HepG2 (cell line): ENCODE measurements at regions not wholly inside any gene's neighbourhood (a gene's known extent, or its start where the extent isn't known, plus 50 kb on each side); places are given as distances from the start of the nearest gene placed in this dataset.

Source experiments
- ATAC-seq: fragments of 200-7000 bp; cut with Tn5 transposase; 3 replicates; pipeline ENCODE4 v1.9.1; 2020; ENCODE audit warnings: mild to moderate bottlenecking, moderate library complexity
- BruUV-seq: library from RNA; stranded (reverse); fragments of 400-500 nt; replicated peaks from 2 replicates; lab custom pipeline; 2021; lab: Mats Ljungman, UMichigan
- CTCF ChIA-PET: fragments of 300-600 bp; formaldehyde crosslinking; extraction: SDS; loops from one replicate; lab custom pipeline; 2021; ENCODE audit warnings: low total read pairs, inconsistent platforms, low intra/inter-chr PET ratio; lab: Yijun Ruan, JAX
- POLR2A ChIA-PET: fragments of 350-600 bp; sonication (Branson Sonifier 250); formaldehyde crosslinking; loops from one replicate; lab custom pipeline; 2020; ENCODE audit warnings: antibody characterized with exemption, inconsistent platforms; lab: Yijun Ruan, JAX
- DNase-seq: peaks from one replicate; pipeline ENCODE4 v3.0.0-alpha.2; 2015; ENCODE audit warnings: low spot score
- FAIRE-seq: peaks from 3 replicates; lab custom pipeline; 2011; peaks lifted over from hg19 to GRCh38; lab: Jason Lieb, UNC
- H2AFZ ChIP-seq: one replicate; pipeline ENCODE4 v1.6.1; 2011; ENCODE audit warnings: low read length, inconsistent platforms
- H3K27ac ChIP-seq: fragments of 300-600 bp; 3 replicates; pipeline ENCODE4 v1.8.0; 2011; ENCODE audit warnings: mixed run types, mild to moderate bottlenecking, mixed read lengths, low read length, inconsistent platforms; ENCODE audit not compliant: insufficient read depth; ENCODE audit errors: extremely low read length
- H3K27me3 ChIP-seq, 2 experiments: fragments of 200-600 bp in 1 of 2; 2 replicates in 1 of 2; 3 replicates in 1 of 2; pipeline versions ENCODE4 v1.6.0 to v1.8.0; 2011; ENCODE audit warnings: low read length in 2 of 2, mild to moderate bottlenecking in 2 of 2, moderate library complexity in 2 of 2, inconsistent platforms in 1 of 2; ENCODE audit not compliant: insufficient read depth in 2 of 2, control insufficient read depth in 1 of 2
- H3K36me3 ChIP-seq, 2 experiments: fragments of 200-600 bp in 1 of 2; replicated peaks in 1 of 2; 2 replicates in 1 of 2; 3 replicates in 1 of 2; pipeline versions ENCODE4 v1.5.1 to v1.8.0; 2011; ENCODE audit warnings: low read length in 2 of 2, inconsistent platforms in 1 of 2; ENCODE audit not compliant: insufficient read depth in 2 of 2, control insufficient read depth in 1 of 2
- H3K4me1 ChIP-seq: 2 replicates; pipeline ENCODE4 v1.5.1; 2012; ENCODE audit warnings: low read length, inconsistent platforms; ENCODE audit not compliant: insufficient read depth
- H3K4me2 ChIP-seq: 2 replicates; pipeline ENCODE4 v1.6.0; 2011; ENCODE audit warnings: low read depth, low read length, inconsistent platforms
- H3K4me3 ChIP-seq, 3 experiments: fragments of 200-600 bp in 1 of 3; sonication (generic), shearing (Covaris generic) in 1 of 3; replicated peaks in 1 of 3; 2 replicates each; pipeline ENCODE4 v1.5.1; 2011 to 2016; ENCODE audit warnings: low read length in 3 of 3, inconsistent platforms in 2 of 3, low read depth in 2 of 3, mild to moderate bottlenecking in 2 of 3, control low read depth in 1 of 3, mixed read lengths in 1 of 3; ENCODE audit not compliant: insufficient read depth in 1 of 3
- H3K79me2 ChIP-seq: one replicate; pipeline ENCODE4 v1.6.1; 2011; ENCODE audit warnings: low read length, inconsistent platforms; ENCODE audit not compliant: insufficient read depth
- H3K9ac ChIP-seq: 2 replicates; pipeline ENCODE4 v1.6.0; 2011; ENCODE audit warnings: mild to moderate bottlenecking, low read depth, low read length, inconsistent platforms; ENCODE audit not compliant: insufficient read depth
- H3K9me3 ChIP-seq: 2 replicates; pipeline ENCODE4 v1.5.1; 2012; ENCODE audit warnings: mild to moderate bottlenecking, low read length
- H4K20me1 ChIP-seq: 2 replicates; pipeline ENCODE4 v1.6.0; 2011; ENCODE audit warnings: inconsistent platforms, mild to moderate bottlenecking, low read length, moderate library complexity; ENCODE audit not compliant: insufficient read depth
- GABPA ChIP-seq, 2 experiments: IDR thresholded peaks; 2 replicates each; pipeline ENCODE4 v1.6.1; 2011 to 2016; ENCODE audit warnings: low read depth in 2 of 2, low read length in 1 of 2, missing biosample characterization in 1 of 2, missing genetic modification characterization in 1 of 2
- HOXA5 ChIP-seq: sonication (generic); formaldehyde crosslinking; IDR thresholded peaks from 2 replicates; pipeline ENCODE4 v1.4.0; 2020; ENCODE audit warnings: missing genetic modification reagents
- HOXD1 ChIP-seq: sonication (generic); formaldehyde crosslinking; IDR thresholded peaks from 2 replicates; pipeline ENCODE4 v1.5.0; 2020; ENCODE audit warnings: missing genetic modification reagents
- MEF2D ChIP-seq: sonication (generic); formaldehyde crosslinking; IDR thresholded peaks from 2 replicates; pipeline ENCODE4 v1.5.1; 2020; ENCODE audit warnings: mild to moderate bottlenecking, missing genetic modification reagents
- NCOA5 ChIP-seq: sonication (generic); formaldehyde crosslinking; IDR thresholded peaks from 2 replicates; pipeline ENCODE4 v1.4.0; 2020; ENCODE audit warnings: missing genetic modification reagents
- WGBS: methylation state at CpG from one replicate; pipeline ENCODE4 v1.1.6; 2017; ENCODE audit warnings: low lambda C conversion rate; 5-methylcytosine and 5-hydroxymethylcytosine counted together
- in situ Hi-C: cut with HindIII; loops from 2 replicates; pipeline ENCODE4 v1.10.0; 2017; ENCODE audit warnings: low pct_unique_long_range_greater_than_20kb; ENCODE audit not compliant: extremely low pct_ligation_motif_present
- intact Hi-C: fragments of 100-400 bp; cut with micrococcal nuclease; formaldehyde crosslinking; loops from one replicate; pipeline ENCODE4 v1.10.0; 2022; ENCODE audit not compliant: unreplicated experiment
- TF ChIP-seq, protein P1 (sequence below): IDR thresholded peaks from 2 replicates; pipeline ENCODE4 v1.6.1; 2016; ENCODE audit warnings: mild to moderate bottlenecking, missing biosample characterization, missing genetic modification reagents
- TF ChIP-seq, protein P2 (sequence below): sonication (generic); formaldehyde crosslinking; IDR thresholded peaks from 2 replicates; pipeline ENCODE4 v1.9.0; 2022; ENCODE audit warnings: low read depth, missing genetic modification reagents

DNA sequence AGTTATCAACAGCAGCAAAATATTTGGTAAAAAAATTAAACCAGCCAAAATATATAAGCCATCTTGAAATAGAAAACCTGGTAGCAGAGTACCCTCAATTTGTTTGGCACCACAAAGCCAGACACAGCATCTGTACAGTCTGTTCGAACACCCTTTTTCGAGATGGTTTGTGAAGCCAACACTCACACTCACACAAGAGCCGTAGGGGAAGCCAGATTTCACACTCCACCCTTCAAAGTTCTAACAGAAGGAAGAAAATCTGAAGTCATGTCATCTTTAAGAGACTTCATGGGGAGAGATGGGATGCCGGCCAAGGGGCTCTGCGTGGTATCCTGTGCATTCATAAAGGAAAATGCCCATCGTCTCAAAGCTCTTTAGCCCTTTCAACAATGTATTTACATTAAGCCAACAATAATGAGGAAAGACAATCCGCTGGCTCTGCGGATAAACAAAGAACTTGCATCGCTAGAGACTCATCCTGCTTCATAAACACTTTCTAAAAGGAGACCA, 451.5 kb upstream of the CHST9 start (continued):
- TF ChIP-seq HOXA5 (CRISPR knock-in tag) (no peak), HOXD1 (no peak)

GRCh38 chr18:27632706-27633105, 447.6 kb upstream of the CHST9 start:
- POLR2A ChIA-PET, result no interaction called here
- no TSS peak for BruUV-seq
- Histone ChIP-seq H4K20me1 (no peaks in the 10 kb centered on the region), H2AFZ (no peak overlapping the region), H3K79me2 (no peaks in the 10 kb centered on the region), H3K36me3 (no peaks in the 10 kb centered on the region), H3K27me3 (peaks cover 0 to 1% of the 10 kb centered on the region in 2 experiments; a peak in 2 of 5 replicates)
- in situ Hi-C loops, result no loop called here
- WGBS, result 0% methylated on average over 1 of the region's 1 CpG
- TF ChIP-seq, protein P1, sequence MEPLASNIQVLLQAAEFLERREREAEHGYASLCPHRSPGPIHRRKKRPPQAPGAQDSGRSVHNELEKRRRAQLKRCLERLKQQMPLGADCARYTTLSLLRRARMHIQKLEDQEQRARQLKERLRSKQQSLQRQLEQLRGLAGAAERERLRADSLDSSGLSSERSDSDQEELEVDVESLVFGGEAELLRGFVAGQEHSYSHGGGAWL, result no peak
- TF ChIP-seq, protein P2, sequence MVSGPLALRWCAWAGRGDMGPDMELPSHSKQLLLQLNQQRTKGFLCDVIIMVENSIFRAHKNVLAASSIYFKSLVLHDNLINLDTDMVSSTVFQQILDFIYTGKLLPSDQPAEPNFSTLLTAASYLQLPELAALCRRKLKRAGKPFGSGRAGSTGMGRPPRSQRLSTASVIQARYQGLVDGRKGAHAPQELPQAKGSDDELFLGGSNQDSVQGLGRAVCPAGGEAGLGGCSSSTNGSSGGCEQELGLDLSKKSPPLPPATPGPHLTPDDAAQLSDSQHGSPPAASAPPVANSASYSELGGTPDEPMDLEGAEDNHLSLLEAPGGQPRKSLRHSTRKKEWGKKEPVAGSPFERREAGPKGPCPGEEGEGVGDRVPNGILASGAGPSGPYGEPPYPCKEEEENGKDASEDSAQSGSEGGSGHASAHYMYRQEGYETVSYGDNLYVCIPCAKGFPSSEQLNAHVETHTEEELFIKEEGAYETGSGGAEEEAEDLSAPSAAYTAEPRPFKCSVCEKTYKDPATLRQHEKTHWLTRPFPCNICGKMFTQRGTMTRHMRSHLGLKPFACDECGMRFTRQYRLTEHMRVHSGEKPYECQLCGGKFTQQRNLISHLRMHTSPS, result no peak
- no peak for TF ChIP-seq MEF2D (CRISPR knock-in tag)
- TF ChIP-seq NCOA5, result no peak
- no peak for TF ChIP-seq GABPA (IDR thresholded peaks at IDR 0.05; ENCODE audit: low read depth, low read length)
- no peak for TF ChIP-seq GABPA (CRISPR knock-in tag; IDR thresholded peaks at IDR 0.05; ENCODE audit: low read depth)
- TF ChIP-seq, all 625 proteins: peak for 0
- FAIRE-seq (no peak), DNase-seq (no peak), ATAC-seq (no peak)
- Histone ChIP-seq H3K4me2 (no peak overlapping the region), H3K4me3 (no peak overlapping the region), H3K9me3 (no peaks in the 10 kb centered on the region), H3K9ac (no peak overlapping the region), H3K4me1 (no peaks in the 10 kb centered on the region), H3K27ac (no peak overlapping the region)
- intact Hi-C loops, result no loop called here
- CTCF ChIA-PET, result no interaction called here
